ENCODE measurements at regions not wholly inside any gene's neighbourhood (a gene's known extent, or its start where the extent isn't known, plus 50 kb on each side); places are given as distances from the start of the nearest gene placed in this dataset.

- H3K27ac ChIP-seq: no peak overlapping the region
- 67 to 100% (median 87%) methylated on average over 1 of the region's 1 CpG; no CpG with 5 or more reads in 6 of the 10 experiments for WGBS, 10 experiments
- ATAC-seq (replicated peaks in 6 of 8): no peak
- H3K4me3 ChIP-seq: no peak overlapping the region
- H3K4me1 ChIP-seq (replicated peaks in 1 of 2): no peaks in the 10 kb centered on the region
- in situ Hi-C loops (cut with MboI; ENCODE audit: low pct_unique_long_range_greater_than_20kb in 2 of 9, low sequenced_read_pairs in 9 of 9, unreplicated experiment in 9 of 9): no loop called here
Observed at GRCh38 chr6:126574301-126574700, 234.4 kb downstream of the CENPW start.

GRCh38 chr6:126581316-126581715, 241.4 kb downstream of the CENPW start:
- ATAC-seq (replicated peaks in 6 of 8): no peak
- Histone ChIP-seq H3K4me3 (no peak overlapping the region), H3K4me1 (replicated peaks in 1 of 2) (no peaks in the 10 kb centered on the region), H3K27ac (no peak overlapping the region)
- in situ Hi-C loops (cut with MboI; ENCODE audit: low pct_unique_long_range_greater_than_20kb in 2 of 9, low sequenced_read_pairs in 9 of 9, unreplicated experiment in 9 of 9): no loop called here

DNA sequence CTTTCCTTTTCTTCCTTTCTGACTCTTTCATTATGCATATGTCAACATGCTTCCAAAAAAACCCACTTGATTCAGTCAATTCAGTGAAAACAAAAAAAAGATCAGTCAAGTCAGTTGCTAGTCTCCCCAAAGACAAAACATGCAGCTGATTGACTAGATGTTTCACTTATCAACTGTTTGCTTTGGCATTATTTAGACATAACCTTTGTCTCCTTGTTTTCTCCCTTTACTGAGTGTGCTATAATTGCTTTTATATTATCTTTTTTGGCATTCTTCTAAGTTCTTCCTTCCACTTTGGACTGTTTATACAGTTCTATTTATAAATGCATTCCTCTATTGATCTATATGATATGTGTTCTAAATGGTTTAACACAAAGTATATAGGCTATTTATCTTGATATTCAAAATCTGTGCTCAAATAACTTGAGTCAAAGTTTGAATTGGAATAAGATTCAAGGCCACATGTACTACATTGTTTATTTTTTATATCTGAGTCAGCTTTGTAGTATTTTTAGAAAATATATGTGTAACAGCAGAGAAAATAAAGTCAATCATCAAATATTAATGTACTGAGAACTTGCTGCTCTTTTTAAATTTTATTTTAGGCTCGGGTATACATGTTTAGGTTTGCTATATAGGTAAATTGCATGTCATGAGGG, 260.5 kb downstream of the CENPW start:
- no peak for ATAC-seq (replicated peaks in 6 of 8)
- WGBS, 10 experiments: 0 to 100% (median 77%) methylated on average over 1 of the region's 1 CpG; no CpG with 5 or more reads in 2 of the 10 experiments
- no peaks in the 10 kb centered on the region for H3K4me1 ChIP-seq (replicated peaks in 1 of 2)
- H3K27ac ChIP-seq: no peak overlapping the region
- no peak overlapping the region for H3K4me3 ChIP-seq
- in situ Hi-C loops (cut with MboI; ENCODE audit: low pct_unique_long_range_greater_than_20kb in 2 of 9, low sequenced_read_pairs in 9 of 9, unreplicated experiment in 9 of 9): no loop called here

GRCh38 chr6:126603410-126603809, 263.5 kb downstream of the CENPW start:
- whole genome bisulfite sequencing, 10 experiments: 78 to 100% (median 96%) methylated on average over 1 to 4 of the region's 4 CpGs; no CpG with 5 or more reads in 3 of the 10 experiments
- ATAC-seq (replicated peaks in 6 of 8): no peak
- Histone ChIP-seq H3K4me3 (no peak overlapping the region), H3K4me1 (replicated peaks in 1 of 2) (no peaks in the 10 kb centered on the region), H3K27ac (no peak overlapping the region)
- in situ Hi-C loops (cut with MboI; ENCODE audit: low pct_unique_long_range_greater_than_20kb in 2 of 9, low sequenced_read_pairs in 9 of 9, unreplicated experiment in 9 of 9): no loop called here

DNA sequence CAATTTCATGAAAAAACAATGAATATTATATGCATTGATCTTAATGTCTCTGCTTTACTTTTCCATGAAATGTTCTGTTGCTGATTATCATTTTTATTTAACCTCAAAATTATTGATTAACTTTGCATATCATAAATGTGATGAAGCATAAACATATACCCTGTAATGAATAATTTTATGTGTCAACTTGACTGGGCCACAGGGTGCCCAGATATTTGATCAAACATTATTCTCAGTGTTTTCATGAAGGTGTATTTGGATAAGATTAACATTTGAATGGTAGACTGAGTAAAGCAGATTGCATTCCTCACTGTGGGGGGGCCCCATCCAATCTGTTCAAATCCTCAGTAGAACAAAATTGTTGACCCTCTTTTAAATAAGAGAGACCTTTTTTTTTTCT, 265.2 kb downstream of the CENPW start:
- no peak overlapping the region for H3K4me3 ChIP-seq
- H3K4me1 ChIP-seq (replicated peaks in 1 of 2): no peaks in the 10 kb centered on the region
- no peak for ATAC-seq (replicated peaks in 6 of 8)
- in situ Hi-C loops (cut with MboI; ENCODE audit: low pct_unique_long_range_greater_than_20kb in 2 of 9, low sequenced_read_pairs in 9 of 9, unreplicated experiment in 9 of 9): no loop called here
- H3K27ac ChIP-seq: no peak overlapping the region

- Histone ChIP-seq H3K27ac (no peak overlapping the region), H3K4me1 (replicated peaks in 1 of 2) (no peaks in the 10 kb centered on the region), H3K4me3 (no peak overlapping the region)
- in situ Hi-C loops (cut with MboI; ENCODE audit: low pct_unique_long_range_greater_than_20kb in 2 of 9, low sequenced_read_pairs in 9 of 9, unreplicated experiment in 9 of 9): no loop called here
- ATAC-seq (replicated peaks in 6 of 8): peak in 3 of 8 experiments; percentile 54 to 60 (median 55)
- WGBS, 10 experiments: 0 to 100% (median 13%) methylated on average over 1 of the region's 1 CpG; no CpG with 5 or more reads in 3 of the 10 experiments
Observed at GRCh38 chr6:126607289-126607688, 267.4 kb downstream of the CENPW start.

- in situ Hi-C loops (cut with MboI; ENCODE audit: low pct_unique_long_range_greater_than_20kb in 2 of 9, low sequenced_read_pairs in 9 of 9, unreplicated experiment in 9 of 9): no loop called here
- WGBS, 10 experiments: 14 to 100% (median 67%) methylated on average over 1 to 4 of the region's 4 CpGs; no CpG with 5 or more reads in 1 of the 10 experiments
- Histone ChIP-seq H3K4me3 (no peak overlapping the region), H3K4me1 (replicated peaks in 1 of 2) (no peaks in the 10 kb centered on the region), H3K27ac (no peak overlapping the region)
- ATAC-seq (replicated peaks in 6 of 8): peak in 2 of 8 experiments; percentile 86 to 89
Observed at GRCh38 chr6:126608681-126609080, 268.8 kb downstream of the CENPW start.

GRCh38 chr6:126614642-126615504, 275.0 kb downstream of the CENPW start:
- in situ Hi-C loops (cut with MboI; ENCODE audit: low pct_unique_long_range_greater_than_20kb in 2 of 9, low sequenced_read_pairs in 9 of 9, unreplicated experiment in 9 of 9): no loop called here
- no peak overlapping the region for H3K4me3 ChIP-seq
- no peak overlapping the region for H3K27ac ChIP-seq
- WGBS, 10 experiments: 0 to 85% (median 71%) methylated on average over 1 to 3 of the region's 6 CpGs; no CpG with 5 or more reads in 2 of the 10 experiments
- H3K4me1 ChIP-seq (replicated peaks in 1 of 2): no peaks in the 10 kb centered on the region
- ATAC-seq (replicated peaks in 6 of 8): peak in 1 of 8 experiments; percentile 37

DNA sequence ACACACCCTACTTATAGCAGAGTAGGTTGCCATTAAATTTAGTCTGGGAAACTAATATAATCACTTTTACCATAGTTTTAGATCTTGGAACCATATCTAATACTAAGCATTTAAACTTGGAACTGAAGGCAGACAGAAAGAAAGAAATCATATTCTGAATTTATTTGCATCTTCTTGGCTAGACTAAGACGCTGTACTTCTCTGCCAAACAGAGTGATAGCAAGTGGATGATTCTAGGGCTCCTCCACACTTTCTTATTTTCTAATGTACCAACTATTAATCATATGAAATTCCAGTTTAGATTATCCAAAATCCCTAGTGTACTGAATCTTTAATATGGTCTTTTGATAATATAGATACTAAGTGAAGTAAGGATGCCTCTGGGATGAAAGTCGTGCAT, 277.0 kb downstream of the CENPW start:
- in situ Hi-C loops (cut with MboI; ENCODE audit: low pct_unique_long_range_greater_than_20kb in 2 of 9, low sequenced_read_pairs in 9 of 9, unreplicated experiment in 9 of 9): no loop called here
- no peak for ATAC-seq (replicated peaks in 6 of 8)
- no peaks in the 10 kb centered on the region for H3K4me1 ChIP-seq (replicated peaks in 1 of 2)
- WGBS, 10 experiments: 14 to 100% (median 68%) methylated on average over 1 to 2 of the region's 2 CpGs; no CpG with 5 or more reads in 4 of the 10 experiments
- H3K27ac ChIP-seq: no peak overlapping the region
- no peak overlapping the region for H3K4me3 ChIP-seq

DNA sequence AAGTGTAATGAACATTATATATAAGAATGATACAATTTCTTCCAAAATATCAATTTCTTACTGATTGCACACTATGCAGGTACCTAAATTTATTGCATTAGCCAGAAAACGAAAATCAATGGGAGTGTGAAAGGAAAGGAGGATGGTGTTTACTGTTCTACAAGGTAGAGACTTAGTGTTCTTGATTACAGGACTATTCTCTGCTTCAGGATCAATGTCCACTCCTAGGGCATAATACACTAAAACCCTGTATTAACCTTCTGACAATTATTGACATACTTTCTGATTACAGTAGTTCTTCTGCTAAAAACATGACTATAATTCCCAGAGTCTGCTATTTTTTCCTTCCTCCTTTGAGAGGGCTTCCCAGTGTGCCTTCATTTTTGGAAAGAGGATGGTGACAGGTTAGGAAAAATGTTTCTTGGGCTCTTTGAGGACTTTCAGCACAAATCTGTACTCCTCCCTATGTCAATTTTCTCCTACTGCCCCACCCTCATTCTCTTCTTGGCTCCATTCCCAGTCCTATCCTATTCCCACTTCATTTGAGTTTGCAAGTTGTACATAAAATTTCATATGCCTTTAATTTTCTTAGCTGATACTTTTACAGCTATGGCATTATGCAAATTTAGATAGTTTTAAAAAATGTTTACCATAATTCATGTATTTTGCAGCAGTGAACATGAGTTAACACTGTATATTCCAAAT, 278.9 kb downstream of the CENPW start:
- peak in 3 of 8 experiments; percentile 67 to 91 (median 72) for ATAC-seq (replicated peaks in 6 of 8)
- no peak overlapping the region for H3K27ac ChIP-seq
- no peak overlapping the region for H3K4me3 ChIP-seq
- 14 to 57% (median 25%) methylated on average over 1 of the region's 1 CpG; no CpG with 5 or more reads in 3 of the 10 experiments for WGBS, 10 experiments
- in situ Hi-C loops (cut with MboI; ENCODE audit: low pct_unique_long_range_greater_than_20kb in 2 of 9, low sequenced_read_pairs in 9 of 9, unreplicated experiment in 9 of 9): no loop called here
- no peaks in the 10 kb centered on the region for H3K4me1 ChIP-seq (replicated peaks in 1 of 2)

DNA sequence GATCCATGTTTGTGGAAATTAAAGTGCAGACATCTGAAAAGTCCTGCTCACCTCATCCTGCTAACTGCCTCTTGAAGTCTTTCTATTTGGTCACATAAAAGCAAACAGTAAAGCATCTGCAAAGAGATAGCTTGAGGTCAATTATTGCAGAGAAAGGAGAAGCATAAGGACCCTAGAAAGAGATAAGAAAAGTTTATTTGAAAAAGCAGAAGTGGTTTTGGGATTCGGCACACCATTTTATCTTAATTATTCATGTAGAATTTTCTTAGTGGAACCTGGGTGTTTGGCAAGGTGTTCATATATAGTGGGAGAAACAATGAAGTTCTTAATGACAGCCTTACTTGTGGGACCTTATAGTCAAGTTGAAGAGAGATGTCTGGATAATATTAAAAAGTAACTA, 280.8 kb downstream of the CENPW start:
- no peak overlapping the region for H3K27ac ChIP-seq
- no peaks in the 10 kb centered on the region for H3K4me1 ChIP-seq (replicated peaks in 1 of 2)
- no peak overlapping the region for H3K4me3 ChIP-seq
- 25 to 100% (median 85%) methylated on average over 1 of the region's 1 CpG; no CpG with 5 or more reads in 1 of the 10 experiments for WGBS, 10 experiments
- in situ Hi-C loops (cut with MboI; ENCODE audit: low pct_unique_long_range_greater_than_20kb in 2 of 9, low sequenced_read_pairs in 9 of 9, unreplicated experiment in 9 of 9): no loop called here
- ATAC-seq (replicated peaks in 6 of 8): no peak

DNA sequence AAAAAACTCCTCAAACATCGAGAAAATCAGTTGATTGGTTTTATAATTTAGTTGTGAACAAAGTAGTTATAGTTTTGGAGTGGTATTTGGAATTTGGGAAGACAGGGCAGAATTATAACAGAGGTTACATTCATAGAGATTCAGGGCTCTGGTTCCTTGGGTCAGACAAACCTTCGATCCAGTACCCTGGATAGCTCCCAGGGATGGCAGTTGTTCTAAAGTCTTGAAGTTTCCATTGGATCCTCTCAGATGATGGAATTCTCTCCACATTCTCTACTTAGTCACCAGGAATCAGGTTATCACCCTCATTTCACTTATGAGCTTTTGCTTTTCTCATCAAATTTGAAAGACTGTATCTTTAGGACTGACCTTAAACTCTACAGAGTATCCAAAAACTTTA, 285.1 kb downstream of the CENPW start:
- H3K4me3 ChIP-seq: no peak overlapping the region
- no peak for ATAC-seq (replicated peaks in 6 of 8)
- 34 to 100% (median 67%) methylated on average over 1 to 2 of the region's 2 CpGs; no CpG with 5 or more reads in 1 of the 10 experiments for WGBS, 10 experiments
- in situ Hi-C loops (cut with MboI; ENCODE audit: low pct_unique_long_range_greater_than_20kb in 2 of 9, low sequenced_read_pairs in 9 of 9, unreplicated experiment in 9 of 9): no loop called here
- H3K4me1 ChIP-seq (replicated peaks in 1 of 2): no peaks in the 10 kb centered on the region
- H3K27ac ChIP-seq: no peak overlapping the region

DNA sequence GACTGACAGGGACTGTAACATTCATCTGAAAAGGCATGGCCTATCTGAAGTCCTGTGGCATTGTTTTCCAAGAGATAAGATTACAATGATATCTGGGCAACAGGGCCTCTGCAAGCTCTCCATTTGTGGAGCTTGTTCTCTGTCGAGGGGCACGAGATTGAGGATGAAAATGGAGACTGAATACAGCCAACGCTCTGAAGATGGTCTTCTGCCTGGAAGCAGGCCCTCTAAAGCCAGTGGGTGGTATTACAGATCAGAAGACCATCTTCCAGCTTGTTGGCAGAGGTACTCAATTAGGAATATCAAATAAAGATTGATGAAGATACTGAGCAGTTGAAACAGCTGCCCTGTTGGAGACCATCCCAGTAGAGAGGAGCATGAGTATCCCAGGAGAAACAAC, 288.2 kb downstream of the CENPW start:
- H3K4me1 ChIP-seq (replicated peaks in 1 of 2): peaks cover 3 to 18% of the 10 kb centered on the region in 2 donors
- in situ Hi-C loops (cut with MboI; ENCODE audit: low pct_unique_long_range_greater_than_20kb in 2 of 9, low sequenced_read_pairs in 9 of 9, unreplicated experiment in 9 of 9): no loop called here
- no peak overlapping the region for H3K27ac ChIP-seq
- ATAC-seq (replicated peaks in 6 of 8): no peak
- 60 to 100% (median 80%) methylated on average over 1 to 3 of the region's 3 CpGs; no CpG with 5 or more reads in 5 of the 10 experiments for WGBS, 10 experiments
- H3K4me3 ChIP-seq: no peak overlapping the region
